ENCODE measurements at regions not wholly inside any gene's neighbourhood (a gene's known extent, or its start where the extent isn't known, plus 50 kb on each side); places are given as distances from the start of the nearest gene placed in this dataset.
"Not testable (repeated sequence)": the region's sequence is repeated elsewhere in the genome, so short reads cannot be mapped to it uniquely, and the experiment has no call there.

GRCh38 chr11:45403521-45403920 is 117.4 kb upstream of the SYT13 start:
- not testable (repeated sequence) for DNase-seq

GRCh38 chr11:45402049-45402630 is 116.0 kb upstream of the SYT13 start:
- no peak for DNase-seq

- no peak for DNase-seq
Measured at GRCh38 chr11:45400591-45400990, 114.5 kb upstream of the SYT13 start.

GRCh38 chr11:45399166-45399565 is 113.0 kb upstream of the SYT13 start:
- no peak for DNase-seq

GRCh38 chr11:45398325-45398724 is 112.2 kb upstream of the SYT13 start:
- no peak for DNase-seq

GRCh38 chr11:45396394-45396793 is 110.3 kb upstream of the SYT13 start:
- DNase-seq = no peak

GRCh38 chr11:45395947-45396346 is 109.8 kb upstream of the SYT13 start:
- DNase-seq = no peak

GRCh38 chr11:45395421-45395820 is 109.3 kb upstream of the SYT13 start:
- no peak for DNase-seq

- DNase-seq = no peak
Measured at GRCh38 chr11:45394294-45395085, 108.3 kb upstream of the SYT13 start.

- no peak for DNase-seq
Measured at GRCh38 chr11:45393826-45394225, 107.7 kb upstream of the SYT13 start.

- DNase-seq = no peak
Measured at GRCh38 chr11:45393334-45393733, 107.2 kb upstream of the SYT13 start.

GRCh38 chr11:45392591-45393091 is 106.5 kb upstream of the SYT13 start:
- no peak for DNase-seq

GRCh38 chr11:45392154-45392553 is 106.0 kb upstream of the SYT13 start:
- DNase-seq = no peak

- DNase-seq = no peak
Measured at GRCh38 chr11:45391168-45391850, 105.2 kb upstream of the SYT13 start.

GRCh38 chr11:45390407-45390806 is 104.3 kb upstream of the SYT13 start:
- no peak for DNase-seq

GRCh38 chr11:45388472-45388871 is 102.3 kb upstream of the SYT13 start:
- DNase-seq = no peak

GRCh38 chr11:45387885-45388284 is 101.7 kb upstream of the SYT13 start:
- not testable (repeated sequence) for DNase-seq

- no peak for DNase-seq
Measured at GRCh38 chr11:45386972-45387371, 100.8 kb upstream of the SYT13 start.

- no peak for DNase-seq
Measured at GRCh38 chr11:45385844-45386243, 99.7 kb upstream of the SYT13 start.

- no peak for DNase-seq
Measured at GRCh38 chr11:45385423-45385822, 99.3 kb upstream of the SYT13 start.

- DNase-seq = no peak
Measured at GRCh38 chr11:45384711-45385241, 98.6 kb upstream of the SYT13 start.

- no peak for DNase-seq
Measured at GRCh38 chr11:45384016-45384415, 97.9 kb upstream of the SYT13 start.

- no peak for DNase-seq
Measured at GRCh38 chr11:45383224-45383623, 97.1 kb upstream of the SYT13 start.
